Neural progenitor cell (in vitro differentiated cells): ENCODE measurements at regions not wholly inside any gene's neighbourhood (a gene's known extent, or its start where the extent isn't known, plus 50 kb on each side); places are given as distances from the start of the nearest gene placed in this dataset.

ENCODE experiments used
- CTCF ChIP-seq: fragments of 200-600 bp; sonication (generic); IDR thresholded peaks from 2 replicates; pipeline ENCODE4 v1.5.1; 2017; ENCODE audit warnings: antibody characterized with exemption, mild to moderate bottlenecking
- EZH2phosphoT487 ChIP-seq: fragments of 200-600 bp; sonication (generic); IDR thresholded peaks from 2 replicates; pipeline ENCODE4 v1.6.1; 2017; ENCODE audit warnings: antibody characterized with exemption

GRCh38 chr18:33918571-33918970 lies 306.1 kb downstream of the NOL4 start:
- TF ChIP-seq CTCF (no peak), EZH2phosphoT487 (no peak)
